ENCODE measurements at regions not wholly inside any gene's neighbourhood (a gene's known extent, or its start where the extent isn't known, plus 50 kb on each side); places are given as distances from the start of the nearest gene placed in this dataset.
"Not testable (repeated sequence)": the region's sequence is repeated elsewhere in the genome, so short reads cannot be mapped to it uniquely, and the experiment has no call there.

- H3K9me3 ChIP-seq (ENCODE audit: control insufficient read depth, low read length) = no peaks in the 10 kb centered on the region
- H3K4me3 ChIP-seq (ENCODE audit: low read length) = no peak overlapping the region
- H3K4me1 ChIP-seq (ENCODE audit: control insufficient read depth, insufficient read depth, low read length) = no peaks in the 10 kb centered on the region
- WGBS, 2 experiments (ENCODE audit: insufficient coverage in 1 of 2, insufficient read length in 1 of 2) = 94 to 100% methylated on average over 1 of the region's 1 CpG
- Mint-ChIP-seq H3K4me3 (no peak overlapping the region), H3K27me3 (ENCODE audit: insufficient read depth) (no peaks in the 10 kb centered on the region), H3K36me3 (ENCODE audit: low read depth) (no peaks in the 10 kb centered on the region), H3K9me3 (no peaks in the 10 kb centered on the region), H3K27ac (no peak overlapping the region), H3K4me1 (no peaks in the 10 kb centered on the region)
- H3K9ac ChIP-seq (ENCODE audit: extremely low read depth, low read length, poor library complexity, severe bottlenecking) = no peak overlapping the region
- H3K27me3 ChIP-seq (ENCODE audit: control insufficient read depth, insufficient read depth, low read length, poor library complexity, severe bottlenecking) = no peaks in the 10 kb centered on the region
- no peak overlapping the region for H3K27ac ChIP-seq (ENCODE audit: low read depth, low read length)
- no peak for DNase-seq
- H3K36me3 ChIP-seq (ENCODE audit: control insufficient read depth, insufficient read depth, low read length) = no peaks in the 10 kb centered on the region
- no peak for TF ChIP-seq CTCF (conservative IDR thresholded peaks at IDR 0.05)
Measured at GRCh38 chr18:38496222-38496793, 930.7 kb upstream of the CELF4 start.

- WGBS, 2 experiments (ENCODE audit: insufficient coverage in 1 of 2, insufficient read length in 1 of 2) = 0 to 44% methylated on average over 1 to 2 of the region's 2 CpGs
- Histone ChIP-seq H3K9me3 (ENCODE audit: control insufficient read depth, low read length) (peaks cover 2% of the 10 kb centered on the region), H3K4me1 (ENCODE audit: control insufficient read depth, insufficient read depth, low read length) (no peaks in the 10 kb centered on the region), H3K9ac (ENCODE audit: extremely low read depth, low read length, poor library complexity, severe bottlenecking) (no peak overlapping the region), H3K27me3 (ENCODE audit: control insufficient read depth, insufficient read depth, low read length, poor library complexity, severe bottlenecking) (no peaks in the 10 kb centered on the region), H3K36me3 (ENCODE audit: control insufficient read depth, insufficient read depth, low read length) (no peaks in the 10 kb centered on the region), H3K27ac (ENCODE audit: low read depth, low read length) (no peak overlapping the region), H3K4me3 (ENCODE audit: low read length) (no peak overlapping the region)
- no peaks in the 10 kb centered on the region for H3K27me3 Mint-ChIP-seq (ENCODE audit: insufficient read depth)
- H3K4me1 Mint-ChIP-seq = peaks cover 10% of the 10 kb centered on the region
- no peaks in the 10 kb centered on the region for H3K9me3 Mint-ChIP-seq
- no peak for TF ChIP-seq CTCF (conservative IDR thresholded peaks at IDR 0.05)
- H3K36me3 Mint-ChIP-seq (ENCODE audit: low read depth) = no peaks in the 10 kb centered on the region
- no peak overlapping the region for H3K4me3 Mint-ChIP-seq
- DNase-seq = no peak
- no peak overlapping the region for H3K27ac Mint-ChIP-seq
Measured at GRCh38 chr18:38494065-38494464, 928.5 kb upstream of the CELF4 start.

GRCh38 chr18:38491195-38491594, 925.6 kb upstream of the CELF4 start:
- peaks cover 17% of the 10 kb centered on the region for H3K4me1 Mint-ChIP-seq
- no peaks in the 10 kb centered on the region for H3K9me3 Mint-ChIP-seq
- H3K27ac Mint-ChIP-seq = no peak overlapping the region
- peaks cover 6% of the 10 kb centered on the region for H3K9me3 ChIP-seq (ENCODE audit: control insufficient read depth, low read length)
- H3K36me3 ChIP-seq (ENCODE audit: control insufficient read depth, insufficient read depth, low read length) = no peaks in the 10 kb centered on the region
- no peak overlapping the region for H3K9ac ChIP-seq (ENCODE audit: extremely low read depth, low read length, poor library complexity, severe bottlenecking)
- DNase-seq = no peak
- no peak overlapping the region for H3K27ac ChIP-seq (ENCODE audit: low read depth, low read length)
- no peak overlapping the region for H3K4me3 Mint-ChIP-seq
- WGBS, 2 experiments (ENCODE audit: insufficient coverage in 1 of 2, insufficient read length in 1 of 2) = 92 to 93% methylated on average over 3 to 4 of the region's 4 CpGs
- H3K27me3 Mint-ChIP-seq (ENCODE audit: insufficient read depth) = no peaks in the 10 kb centered on the region
- H3K36me3 Mint-ChIP-seq (ENCODE audit: low read depth) = no peaks in the 10 kb centered on the region
- no peaks in the 10 kb centered on the region for H3K27me3 ChIP-seq (ENCODE audit: control insufficient read depth, insufficient read depth, low read length, poor library complexity, severe bottlenecking)
- H3K4me3 ChIP-seq (ENCODE audit: low read length) = no peak overlapping the region
- H3K4me1 ChIP-seq (ENCODE audit: control insufficient read depth, insufficient read depth, low read length) = no peaks in the 10 kb centered on the region
- TF ChIP-seq CTCF (conservative IDR thresholded peaks at IDR 0.05) = no peak

GRCh38 chr18:38489721-38490120, 924.1 kb upstream of the CELF4 start:
- not testable (repeated sequence) for H3K27ac Mint-ChIP-seq; H3K9ac ChIP-seq (ENCODE audit: extremely low read depth, low read length, poor library complexity, severe bottlenecking); H3K4me3 Mint-ChIP-seq; H3K9me3 Mint-ChIP-seq; H3K9me3 ChIP-seq (ENCODE audit: control insufficient read depth, low read length); H3K4me3 ChIP-seq (ENCODE audit: low read length); H3K4me1 ChIP-seq (ENCODE audit: control insufficient read depth, insufficient read depth, low read length); H3K36me3 Mint-ChIP-seq (ENCODE audit: low read depth); H3K27me3 ChIP-seq (ENCODE audit: control insufficient read depth, insufficient read depth, low read length, poor library complexity, severe bottlenecking); H3K27me3 Mint-ChIP-seq (ENCODE audit: insufficient read depth); H3K36me3 ChIP-seq (ENCODE audit: control insufficient read depth, insufficient read depth, low read length); H3K27ac ChIP-seq (ENCODE audit: low read depth, low read length)
- peak; percentile 77 for DNase-seq
- peaks cover 18% of the 10 kb centered on the region for H3K4me1 Mint-ChIP-seq
- WGBS, 2 experiments (ENCODE audit: insufficient coverage in 1 of 2, insufficient read length in 1 of 2) = 71 to 76% methylated on average over 3 to 8 of the region's 8 CpGs

Measured in endodermal cell (in vitro differentiated cells).